Epithelial cell of esophagus (primary cell): ENCODE measurements at regions not wholly inside any gene's neighbourhood (a gene's known extent, or its start where the extent isn't known, plus 50 kb on each side); places are given as distances from the start of the nearest gene placed in this dataset.
A peak's percentile ranks its signal among the peaks of the same experiment; 100 is the strongest.
"Not testable (repeated sequence)": the region's sequence is repeated elsewhere in the genome, so short reads cannot be mapped to it uniquely, and the experiment has no call there.

ENCODE experiments used
- DNase-seq: peaks from one replicate; pipeline ENCODE4 v3.0.0; 2010; ENCODE audit warnings: low read depth
- H3K4me3 ChIP-seq: 2 replicates; pipeline ENCODE4 v1.5.1; 2011; ENCODE audit warnings: mild to moderate bottlenecking, low read length, control low read depth
- CTCF ChIP-seq: IDR thresholded peaks from 2 replicates; pipeline ENCODE4 v1.5.1; 2011; ENCODE audit warnings: low read depth, mild to moderate bottlenecking, low read length, control low read depth, inconsistent platforms; ENCODE audit not compliant: insufficient read depth; ENCODE audit errors: missing control alignments

GRCh38 chr6:101150226-101150625 lies 243.3 kb upstream of the GRIK2 start:
- TF ChIP-seq CTCF, result no peak

GRCh38 chr6:101157638-101158037 lies 235.9 kb upstream of the GRIK2 start:
- not testable (repeated sequence) for H3K4me3 ChIP-seq, DNase-seq

More at GRCh38 chr6:101150226-101150625, 243.3 kb upstream of the GRIK2 start:
- no peak for DNase-seq
- no peak overlapping the region for H3K4me3 ChIP-seq

GRCh38 chr6:101163611-101164010 lies 229.9 kb upstream of the GRIK2 start:
- no peak overlapping the region for H3K4me3 ChIP-seq
- TF ChIP-seq CTCF, result no peak

GRCh38 chr6:101167638-101168037 lies 225.9 kb upstream of the GRIK2 start:
- TF ChIP-seq CTCF, result no peak
- no peak overlapping the region for H3K4me3 ChIP-seq
- no peak for DNase-seq

More at GRCh38 chr6:101163611-101164010, 229.9 kb upstream of the GRIK2 start:
- no peak for DNase-seq

GRCh38 chr6:101171049-101171448 lies 222.5 kb upstream of the GRIK2 start:
- not testable (repeated sequence) for DNase-seq

GRCh38 chr6:101178748-101179147 lies 214.8 kb upstream of the GRIK2 start:
- peak; percentile 40 for DNase-seq
- no peak for TF ChIP-seq CTCF
- H3K4me3 ChIP-seq, result no peak overlapping the region

More at GRCh38 chr6:101171049-101171448, 222.5 kb upstream of the GRIK2 start:
- not testable (repeated sequence) for H3K4me3 ChIP-seq

- H3K4me3 ChIP-seq, result no peak overlapping the region
- no peak for TF ChIP-seq CTCF
- DNase-seq, result no peak
Observed at GRCh38 chr6:101181006-101181405, 212.5 kb upstream of the GRIK2 start.

- DNase-seq, H3K4me3 ChIP-seq: not testable (repeated sequence)
Observed at GRCh38 chr6:101188285-101188798, 205.2 kb upstream of the GRIK2 start.

- DNase-seq, result no peak
- no peak for TF ChIP-seq CTCF
- no peak overlapping the region for H3K4me3 ChIP-seq
Observed at GRCh38 chr6:101195588-101195987, 197.9 kb upstream of the GRIK2 start.
